Activated CD4-positive, alpha-beta T cell treated with anti-CD3 and anti-CD28 coated beads for 24 hours (primary cell): ENCODE measurements at regions not wholly inside any gene's neighbourhood (a gene's known extent, or its start where the extent isn't known, plus 50 kb on each side); places are given as distances from the start of the nearest gene placed in this dataset.
A peak's percentile ranks its signal among the peaks of the same experiment; 100 is the strongest.
"Not testable (repeated sequence)": the region's sequence is repeated elsewhere in the genome, so short reads cannot be mapped to it uniquely, and the experiment has no call there.

ENCODE experiments used
- DNase-seq, 2 donors: peaks; one replicate each; pipeline ENCODE4 v3.0.0-alpha.2; 2020; ENCODE audit warnings: low read depth in 2 of 2

DNA sequence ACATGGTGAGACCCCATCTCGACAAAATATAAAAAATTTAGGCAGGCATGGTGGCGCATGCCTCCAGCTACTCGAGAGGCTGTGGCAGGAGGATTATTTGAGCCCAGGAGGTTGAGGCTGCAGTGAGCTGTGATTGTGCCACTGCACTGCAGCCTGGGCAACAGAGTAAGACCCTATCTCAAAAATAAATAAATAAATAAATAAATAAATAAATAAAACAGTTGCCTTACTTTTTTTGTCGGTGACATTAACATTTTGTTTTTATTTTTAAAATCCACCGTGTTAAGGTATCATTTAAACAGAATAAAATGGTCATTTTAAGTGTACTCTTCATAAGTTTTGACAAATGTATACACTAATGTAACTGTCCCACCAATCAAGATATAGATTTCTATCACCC lies 57.0 kb downstream of the RASL11A start:
- no peak for DNase-seq

DNA sequence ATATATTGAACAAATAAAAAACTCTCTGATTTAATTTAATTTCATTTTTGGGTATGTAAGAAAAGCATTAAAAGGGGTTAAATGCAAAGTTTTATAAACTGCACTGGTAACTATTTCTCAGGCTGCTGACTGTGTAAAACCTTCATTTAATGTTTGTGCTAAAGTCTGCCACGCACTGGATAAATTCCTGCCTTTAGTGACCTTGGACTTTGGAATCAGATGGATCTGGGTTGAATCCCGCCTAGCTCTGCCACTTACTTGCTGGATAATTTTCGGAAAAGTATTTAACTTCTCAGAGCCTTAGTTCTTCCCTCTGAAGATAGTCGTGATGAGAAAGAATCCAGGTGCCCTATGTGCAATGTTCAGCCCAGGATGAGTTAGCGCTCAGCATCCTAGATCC lies 58.6 kb downstream of the RASL11A start:
- no peak for DNase-seq

DNA sequence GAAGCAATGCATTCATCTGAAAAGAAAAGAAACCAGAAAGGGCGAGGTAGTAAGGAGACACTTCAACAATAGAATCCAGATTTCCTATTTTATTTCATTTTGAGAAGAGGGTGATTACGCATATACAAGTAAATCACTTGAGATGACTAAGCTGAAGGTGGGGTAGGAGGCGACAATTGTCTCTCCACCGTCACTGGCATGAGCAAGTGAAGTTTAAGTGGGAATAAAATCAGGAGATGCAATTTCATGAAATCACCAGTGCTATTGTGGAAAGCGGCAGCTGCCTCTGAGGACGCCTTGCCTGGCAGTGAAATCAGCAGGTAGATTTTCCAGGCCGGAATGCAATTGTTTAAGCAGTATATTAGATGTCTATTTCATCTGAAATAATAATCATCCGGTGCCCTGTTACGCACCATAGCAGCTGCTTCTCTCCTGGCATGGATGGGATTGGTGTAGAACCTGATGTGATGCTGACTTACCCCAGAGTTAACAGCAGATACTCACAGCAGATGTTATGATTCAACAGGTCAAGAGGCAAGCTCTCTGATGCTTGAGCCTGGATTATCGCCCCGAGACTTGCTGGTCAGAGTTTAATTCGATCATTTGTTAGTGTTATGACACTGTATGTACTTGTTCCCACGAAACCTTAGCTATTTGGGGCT lies 64.3 kb downstream of the RASL11A start:
- DNase-seq, result no peak

DNA sequence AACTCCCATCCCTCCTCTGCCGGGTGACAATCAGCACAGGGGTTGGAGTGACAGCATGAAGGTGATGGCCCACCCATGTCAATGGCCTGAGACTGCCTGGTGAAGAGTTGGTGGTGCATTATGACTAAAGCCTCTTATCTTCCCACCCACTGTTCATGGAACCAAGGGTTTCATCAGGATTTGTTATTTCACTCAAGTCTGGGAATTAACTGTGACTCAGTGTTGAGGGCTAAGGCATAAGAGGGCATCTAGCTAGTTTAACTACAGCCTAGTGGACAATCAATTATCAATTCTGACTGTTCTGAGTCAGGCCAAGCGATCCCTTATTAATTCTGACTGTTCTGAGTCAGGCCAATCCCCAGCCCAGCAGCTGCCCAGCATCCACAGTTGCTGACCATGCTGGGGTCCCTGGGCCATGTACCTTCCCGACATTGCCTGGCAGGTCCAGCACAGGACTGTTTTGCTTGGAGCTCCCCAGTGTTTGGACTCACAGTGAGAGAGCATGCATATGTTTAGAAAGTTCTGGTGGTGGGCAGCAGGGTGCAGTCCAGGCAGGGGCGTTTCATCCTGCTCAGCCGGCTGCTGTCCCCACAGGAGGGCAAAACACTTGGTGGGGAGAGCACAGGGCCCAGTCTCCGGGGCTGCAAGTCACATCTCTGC lies 65.5 kb downstream of the RASL11A start:
- no peak for DNase-seq

DNA sequence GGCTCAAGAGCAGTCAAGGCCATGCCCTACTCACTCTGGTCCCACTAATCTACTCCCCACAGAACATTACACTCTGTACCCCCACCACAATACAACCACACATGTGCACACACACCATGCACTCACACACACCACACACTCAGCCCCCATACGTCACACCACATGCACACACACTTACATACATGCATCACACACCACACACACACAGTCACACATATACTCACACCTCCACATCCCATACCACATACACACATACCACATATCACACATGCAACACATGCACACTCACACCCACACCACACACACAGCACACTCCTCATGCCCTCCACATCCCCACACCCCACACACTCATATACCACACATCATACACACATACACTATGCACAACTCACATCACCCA lies 67.6 kb downstream of the RASL11A start:
- DNase-seq, result no peak

DNA sequence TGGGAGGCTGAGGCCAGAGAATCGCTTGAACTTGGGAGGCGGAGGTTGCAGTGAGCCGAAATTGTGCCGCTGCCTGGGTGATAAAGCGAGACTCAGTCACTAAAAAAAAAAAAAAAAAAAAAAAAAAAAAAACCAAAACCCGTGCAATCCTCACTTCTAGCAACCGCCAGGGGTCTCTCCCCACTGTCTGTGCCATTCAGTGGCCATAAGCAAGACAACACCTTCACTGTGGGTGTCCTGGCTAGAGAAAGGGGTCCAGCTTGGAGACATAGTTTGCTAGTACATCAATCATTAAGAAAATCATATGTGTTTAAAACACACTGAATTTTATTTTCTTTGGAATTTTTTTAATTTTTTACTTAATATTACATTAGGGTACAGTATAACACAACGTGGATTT lies 68.2 kb downstream of the RASL11A start:
- DNase-seq, result no peak

DNA sequence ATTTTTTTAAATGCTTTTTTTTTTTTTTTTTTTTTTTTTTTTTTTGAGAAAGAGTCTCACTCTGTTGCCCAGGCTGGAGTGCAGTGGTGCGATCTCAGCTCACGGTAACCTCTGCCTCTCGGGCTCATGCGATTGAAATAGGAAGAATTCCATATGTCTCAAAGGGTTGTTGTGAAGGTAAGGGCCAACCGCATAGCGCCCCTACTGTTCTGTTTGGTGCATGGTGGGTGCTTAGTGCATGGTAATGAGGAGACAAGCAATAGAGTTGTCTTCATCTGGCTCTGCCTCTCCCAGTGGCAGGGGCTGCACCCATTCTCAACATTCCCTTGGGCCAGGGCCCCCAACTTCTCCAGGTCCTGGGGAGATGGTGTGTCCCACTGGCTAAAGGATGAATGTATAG lies 68.7 kb downstream of the RASL11A start:
- peak; percentile 22 to 23 for DNase-seq

DNA sequence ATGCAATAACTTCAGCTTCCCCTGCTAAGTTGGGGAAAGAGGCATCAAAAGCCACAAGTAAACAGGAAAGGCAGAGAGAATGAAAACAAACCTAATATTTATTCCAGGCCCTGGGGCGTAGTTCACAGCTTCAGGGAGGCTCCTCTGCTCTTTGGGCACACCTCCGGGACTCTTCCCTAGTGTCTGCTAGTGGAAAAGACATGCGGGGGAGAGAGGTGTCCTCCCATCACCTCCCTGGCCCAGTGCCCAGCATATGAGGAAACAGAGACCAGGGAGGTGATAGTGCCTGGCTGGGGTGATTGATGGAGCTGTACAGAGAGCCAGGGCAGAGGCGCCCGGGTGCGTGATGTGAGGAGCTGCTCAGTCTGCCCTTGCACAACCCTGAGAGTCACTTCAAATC lies 71.0 kb downstream of the RASL11A start:
- no peak for DNase-seq

DNA sequence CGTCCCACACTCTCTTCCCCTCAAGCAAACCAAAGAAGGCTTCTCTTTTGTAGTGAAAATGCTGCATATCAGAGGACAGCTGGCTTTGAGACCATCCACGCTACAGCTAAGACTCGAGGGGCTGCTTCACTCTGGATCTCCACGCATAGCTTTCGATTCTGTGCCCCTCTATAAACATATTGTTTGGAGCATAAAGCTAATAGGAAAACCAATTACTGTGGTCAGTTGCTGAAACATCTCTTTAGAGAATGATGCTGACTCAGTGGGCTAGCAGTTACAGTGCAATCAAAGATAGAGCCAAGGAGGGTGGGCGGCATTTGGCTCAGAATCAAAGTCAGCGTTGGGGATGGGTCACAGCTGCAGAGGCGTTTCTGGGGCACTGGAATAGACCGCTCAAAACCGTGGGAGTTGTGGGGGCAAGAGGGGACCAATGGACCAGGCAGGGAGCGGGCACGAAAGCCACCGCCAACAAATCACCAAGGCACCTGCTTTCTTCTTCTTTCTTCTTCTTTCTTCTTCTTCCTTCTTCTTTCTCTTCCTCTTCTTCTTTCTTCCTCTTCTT lies 76.7 kb downstream of the RASL11A start:
- DNase-seq, result no peak

DNA sequence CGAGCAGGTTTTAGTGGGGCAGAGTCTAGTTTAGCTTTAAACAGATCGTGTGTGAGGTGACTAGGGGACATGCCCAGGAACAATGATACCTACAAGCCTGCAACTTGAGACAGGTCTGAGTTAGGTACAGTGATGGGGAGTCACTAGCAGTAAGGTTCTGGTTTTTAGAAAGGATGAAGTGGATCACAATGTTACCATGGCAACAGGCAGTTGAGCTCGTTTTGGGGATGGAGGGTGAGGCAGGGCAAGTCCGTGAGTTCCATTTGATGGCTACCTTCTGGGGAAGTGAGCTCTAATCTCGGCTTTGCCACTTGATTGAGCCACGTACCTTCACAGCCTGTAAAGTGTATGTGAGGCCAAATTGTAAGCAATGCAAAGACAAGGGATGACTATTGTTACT lies 76.0 kb upstream of the GTF3A start:
- DNase-seq, result no peak

DNA sequence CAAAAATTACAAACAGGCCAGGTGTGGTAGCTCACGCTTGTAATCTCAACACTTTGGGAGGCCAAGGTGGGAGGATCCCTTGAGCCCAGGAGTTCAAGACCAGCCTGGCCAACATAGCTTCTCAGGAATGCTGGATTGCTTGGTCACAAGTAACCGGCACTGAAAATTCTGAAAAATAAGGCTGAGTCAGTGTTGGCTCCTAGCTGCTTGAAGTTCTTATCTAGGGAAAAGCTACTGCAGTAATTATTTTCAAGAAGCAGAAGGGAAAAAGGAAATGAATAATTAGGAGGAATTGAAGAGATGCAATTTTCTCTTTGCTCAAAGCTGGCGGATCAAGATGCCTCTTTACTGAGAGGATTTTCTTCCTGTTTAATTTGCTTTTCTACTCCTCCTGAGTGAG lies 75.0 kb upstream of the GTF3A start:
- DNase-seq, result no peak

DNA sequence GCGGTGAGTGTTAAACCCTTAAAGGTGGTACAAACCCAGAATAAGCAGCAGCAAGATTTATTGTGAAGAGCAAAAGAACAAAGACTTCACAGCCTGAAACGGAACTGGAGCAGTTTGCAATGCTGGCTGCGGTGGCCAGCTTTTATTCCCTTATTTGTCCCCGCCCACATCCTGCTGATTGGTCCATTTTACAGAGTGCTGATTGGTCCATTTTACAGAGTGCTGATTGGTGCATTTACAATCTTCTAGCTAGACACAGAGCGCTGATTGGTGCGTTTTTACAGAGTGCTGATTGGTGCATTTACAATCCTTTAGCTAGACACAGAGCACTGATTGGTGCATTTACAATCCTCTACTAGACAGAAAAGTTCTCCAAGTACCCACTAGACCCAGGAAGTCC lies 73.6 kb upstream of the GTF3A start:
- DNase-seq, result not testable (repeated sequence)

DNA sequence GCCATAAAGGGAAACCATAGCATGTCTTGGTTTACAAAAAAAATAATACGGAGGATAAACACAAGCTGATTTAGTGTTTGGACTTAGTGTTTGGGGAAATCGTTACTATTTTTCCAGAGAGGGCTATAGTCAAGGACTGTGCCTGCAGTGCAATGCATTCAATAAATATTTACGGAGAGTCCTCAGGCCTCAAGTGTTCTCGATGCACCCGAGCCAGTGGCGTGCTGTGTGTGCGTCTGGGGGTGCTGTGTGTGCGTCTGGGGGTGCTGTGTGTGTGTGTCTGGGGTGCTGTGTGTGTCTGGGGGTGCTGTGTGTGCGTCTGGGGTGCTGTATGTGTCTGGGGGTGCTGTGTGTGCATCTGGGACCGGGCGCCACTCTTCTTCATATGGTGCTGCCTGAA lies 71.7 kb upstream of the GTF3A start:
- DNase-seq, result no peak

DNA sequence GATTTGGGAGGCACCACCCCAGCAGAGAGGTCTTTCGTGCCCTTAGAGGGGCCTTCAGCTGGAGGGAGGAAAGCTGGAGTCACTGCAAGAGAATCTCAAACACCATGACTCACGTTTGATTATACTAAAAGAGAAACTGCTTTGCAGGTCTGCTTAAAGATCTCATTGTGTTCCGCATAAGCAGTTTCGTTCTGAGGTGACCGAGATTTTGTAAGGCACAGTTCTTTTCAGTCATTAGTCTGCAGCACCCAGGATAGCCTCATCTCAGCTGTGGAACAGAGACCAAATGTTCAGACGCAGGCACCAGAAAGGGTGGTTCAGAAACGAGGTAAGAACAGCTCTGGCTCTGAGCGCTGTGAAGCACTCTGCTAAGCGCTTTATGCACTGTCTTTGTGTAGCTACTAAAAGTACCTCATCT lies 71.2 kb upstream of the GTF3A start:
- DNase-seq, result no peak

DNA sequence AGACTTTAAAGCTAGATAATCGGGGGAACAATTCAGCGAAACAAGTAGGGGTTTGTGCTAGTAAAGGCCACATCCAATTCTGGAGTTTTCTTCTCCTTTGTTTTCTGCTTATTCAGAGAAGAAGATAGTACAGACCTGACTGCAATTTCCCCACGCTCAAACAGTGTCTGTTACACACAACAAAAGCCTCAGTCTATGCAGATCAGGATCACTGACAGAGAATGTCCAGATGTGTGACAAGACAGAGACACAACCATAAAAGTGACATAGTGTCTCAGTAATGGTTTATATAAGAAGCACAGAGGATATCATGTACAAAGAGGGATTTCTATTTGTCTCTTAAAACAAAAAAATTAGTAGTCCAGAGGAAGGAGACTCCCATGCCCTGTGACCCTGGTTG lies 70.7 kb upstream of the GTF3A start:
- no peak for DNase-seq

DNA sequence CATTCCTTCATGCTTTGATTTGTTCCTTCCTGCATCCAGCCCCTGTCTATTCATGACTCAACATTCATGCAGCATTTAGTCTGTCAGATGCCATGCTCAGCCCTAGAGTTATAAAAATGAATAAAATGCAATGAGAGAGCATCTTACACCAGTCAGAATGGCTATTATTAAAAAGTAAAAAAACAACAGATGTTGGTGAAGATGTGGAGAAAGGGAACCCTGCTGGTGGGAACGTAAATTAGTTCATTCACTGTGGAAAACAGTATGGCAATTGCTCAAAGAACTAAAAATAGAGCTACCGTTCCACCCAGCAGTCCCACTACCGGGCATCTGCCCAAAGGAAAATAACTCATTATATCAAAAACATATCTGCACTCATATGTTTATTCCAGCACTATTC lies 70.0 kb upstream of the GTF3A start:
- DNase-seq, result no peak

DNA sequence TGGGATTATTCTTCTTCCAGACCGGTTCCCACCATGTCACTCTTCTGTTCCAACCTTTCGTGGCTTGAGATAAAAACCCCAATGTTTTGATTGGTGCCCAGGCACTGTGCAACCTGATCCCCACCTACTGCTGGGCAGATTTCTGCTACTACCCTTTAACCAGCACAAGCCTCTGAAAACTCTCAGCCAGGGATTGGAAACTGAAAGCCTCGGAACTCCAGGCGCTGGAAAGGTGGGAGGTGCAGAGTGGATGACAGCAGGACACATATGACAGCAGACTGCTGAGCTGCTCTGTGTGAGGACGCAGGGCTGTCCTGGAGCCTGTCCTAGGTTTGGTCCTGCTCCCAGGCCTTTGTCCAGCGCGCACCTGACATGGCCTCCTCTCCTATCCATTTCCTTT lies 68.5 kb upstream of the GTF3A start:
- no peak for DNase-seq

DNA sequence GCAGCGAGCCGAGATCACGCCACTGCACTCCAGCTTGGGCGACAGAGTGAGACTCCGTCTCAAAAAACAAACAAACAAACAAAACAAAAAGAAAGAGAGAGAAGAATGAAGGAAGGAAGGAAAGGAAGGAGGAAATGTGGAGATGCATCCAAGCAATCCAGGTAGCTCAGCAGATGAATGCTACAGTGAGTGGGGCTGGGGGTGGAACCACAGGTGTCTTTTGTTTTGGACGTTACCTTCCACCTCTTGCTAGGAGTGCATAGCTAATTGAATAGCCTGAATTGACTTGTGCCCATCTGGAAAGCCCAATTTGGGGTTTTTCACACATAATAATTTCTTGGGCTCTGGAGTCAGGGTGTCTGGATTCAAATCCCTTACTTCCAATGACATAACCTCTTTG lies 66.0 kb upstream of the GTF3A start:
- DNase-seq, result no peak

DNA sequence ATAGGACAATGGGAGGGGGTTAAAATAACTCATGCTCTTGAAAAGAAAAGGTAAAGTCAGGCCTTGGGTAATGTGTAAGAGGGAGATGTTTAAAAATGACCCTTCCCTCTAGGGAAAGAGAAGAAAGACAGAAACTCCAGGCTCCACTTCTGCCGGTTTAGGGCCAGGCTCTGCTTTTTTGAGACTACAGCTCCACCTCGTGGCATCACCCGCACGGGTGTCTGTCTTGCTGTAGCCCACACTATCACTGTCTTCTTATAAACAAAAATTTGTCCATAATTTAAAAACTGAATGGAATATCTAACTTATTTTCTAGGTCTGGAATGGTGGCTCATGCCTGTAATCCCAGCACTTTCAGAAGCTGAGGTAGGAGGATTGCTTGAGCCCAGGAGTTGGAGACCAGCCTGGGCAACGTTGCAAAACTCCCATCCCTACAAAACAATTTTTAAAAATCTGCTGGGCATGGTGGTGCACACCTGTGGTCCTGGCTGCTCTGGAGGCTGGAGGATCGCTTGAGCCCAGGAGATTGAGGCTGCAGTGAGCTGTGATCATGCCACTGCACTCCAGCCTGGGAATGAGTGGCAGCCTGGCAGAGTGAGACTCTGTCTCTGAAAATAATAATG lies 65.1 kb upstream of the GTF3A start:
- DNase-seq, result peak; percentile 46 to 56

DNA sequence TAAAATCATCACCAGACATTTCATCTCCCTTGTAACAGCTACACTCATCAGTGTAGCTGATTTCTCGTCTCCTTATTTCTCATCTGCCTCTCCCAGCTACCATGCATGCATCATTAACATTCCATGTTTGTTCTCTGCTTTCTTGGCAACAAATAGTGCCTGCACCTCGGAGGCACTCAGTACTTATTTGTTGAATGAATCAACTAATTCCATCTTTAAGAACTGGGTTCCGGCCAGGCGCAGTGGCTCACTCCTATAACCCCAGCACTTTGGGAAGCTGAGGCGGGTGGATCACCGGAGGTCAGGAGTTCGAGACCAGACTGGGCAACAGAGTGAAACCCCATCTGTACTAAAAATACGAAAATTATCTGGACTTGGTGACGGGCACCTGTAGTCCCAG lies 63.9 kb upstream of the GTF3A start:
- no peak for DNase-seq

DNA sequence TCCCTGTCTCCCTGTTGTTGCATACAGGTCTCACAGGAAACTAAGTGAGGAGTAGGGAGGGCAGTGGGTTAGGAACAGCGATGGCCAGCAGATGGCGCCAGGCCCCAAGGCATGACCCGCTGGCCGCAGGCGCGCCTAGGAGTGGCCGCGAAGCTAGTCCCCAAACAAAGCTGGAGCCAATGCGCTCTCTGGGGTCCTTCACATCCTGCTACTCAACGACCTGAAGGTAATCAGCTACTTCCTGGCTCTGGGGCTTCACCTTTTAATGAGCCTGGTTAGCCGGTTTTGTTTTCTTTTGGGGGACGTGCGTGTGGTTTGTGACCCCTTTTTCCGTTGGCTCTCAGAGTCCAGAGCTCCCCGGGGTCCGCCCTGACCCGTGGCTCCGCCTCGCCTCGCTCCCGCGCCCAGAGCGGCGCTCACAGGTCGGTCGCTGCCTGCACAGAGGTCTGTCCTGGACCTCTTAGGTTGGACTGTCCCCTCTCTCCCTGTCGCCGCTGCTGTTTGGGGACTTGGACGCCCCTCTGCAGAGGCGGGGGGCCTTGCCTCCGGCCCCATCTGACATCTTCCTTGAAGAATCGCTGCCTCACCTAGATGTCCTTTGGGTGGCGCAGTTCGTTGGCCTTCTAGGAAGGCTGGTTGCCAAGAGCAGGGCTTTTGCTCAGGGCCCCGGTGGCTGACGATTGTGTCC lies 62.2 kb upstream of the GTF3A start:
- DNase-seq, result peak; percentile 67 to 72

DNA sequence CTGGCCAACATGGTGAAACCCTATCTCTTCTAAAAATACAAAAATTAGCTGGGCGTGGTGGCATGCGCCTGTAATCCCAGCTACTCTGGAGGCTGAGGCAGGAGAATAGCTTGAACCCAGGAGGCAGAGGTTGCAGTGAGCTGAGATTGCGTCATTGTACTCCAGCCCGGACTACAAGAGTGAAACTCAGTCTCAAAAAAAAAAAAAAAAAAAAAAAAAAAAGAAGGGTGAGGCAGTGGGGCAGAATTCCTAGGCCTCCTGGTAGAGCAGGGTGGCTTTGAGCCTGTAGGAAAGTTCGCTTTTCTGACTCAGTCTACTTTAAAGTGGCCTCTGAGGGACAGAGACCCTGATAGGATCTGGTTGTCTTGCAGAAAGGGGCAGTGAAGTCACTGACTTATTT lies 60.8 kb upstream of the GTF3A start:
- not testable (repeated sequence) for DNase-seq

DNA sequence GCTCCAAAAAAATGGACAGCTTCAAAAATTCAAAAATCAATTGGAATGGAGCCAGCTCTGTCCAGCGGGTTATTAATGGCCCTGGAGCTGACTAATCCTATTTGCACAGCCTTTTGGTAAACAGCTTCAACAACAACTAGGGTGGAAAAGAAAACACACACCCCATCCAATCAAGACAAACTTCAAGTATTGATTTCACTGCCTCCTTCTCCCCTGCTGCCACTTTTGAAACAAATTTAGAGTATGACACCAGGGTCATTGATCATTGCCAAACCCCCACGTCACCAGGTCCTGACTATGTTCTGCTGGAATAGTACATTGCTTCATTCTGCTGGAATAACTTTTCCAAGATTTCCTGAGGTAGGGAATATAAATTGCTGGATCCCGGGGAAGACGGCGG lies 56.8 kb upstream of the GTF3A start:
- DNase-seq, result no peak
